HG03045 (cell line): ENCODE measurements at regions not wholly inside any gene's neighbourhood (a gene's known extent, or its start where the extent isn't known, plus 50 kb on each side); places are given as distances from the start of the nearest gene placed in this dataset.
"Not testable (repeated sequence)": the region's sequence is repeated elsewhere in the genome, so short reads cannot be mapped to it uniquely, and the experiment has no call there.

Source experiments
- ATAC-seq: cut with Tn5 transposase; IDR thresholded peaks from one replicate; pipeline ENCODE4 v1.9.1; 2021; ENCODE audit warnings: mild to moderate bottlenecking, moderate library complexity; ENCODE audit not compliant: unreplicated experiment

DNA sequence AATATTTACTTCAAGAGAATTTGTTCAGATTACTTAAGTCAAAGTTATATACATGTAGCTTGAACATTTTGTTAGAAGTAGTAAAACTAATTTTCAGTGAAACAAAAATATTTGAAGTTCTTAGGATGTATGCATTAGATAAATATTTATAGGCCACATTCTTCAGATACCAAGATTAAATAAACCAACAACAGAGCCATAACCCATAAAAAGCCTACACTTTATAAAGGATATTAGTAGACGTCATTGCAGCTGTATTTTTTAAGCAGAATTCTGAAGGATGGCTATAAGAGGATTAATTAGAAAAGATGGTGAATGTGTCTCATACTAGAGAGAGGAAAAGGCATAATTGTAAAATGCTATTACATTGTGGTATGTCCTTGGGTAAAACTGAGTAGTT lies 449.7 kb upstream of the ALCAM start:
- no peak for ATAC-seq

DNA sequence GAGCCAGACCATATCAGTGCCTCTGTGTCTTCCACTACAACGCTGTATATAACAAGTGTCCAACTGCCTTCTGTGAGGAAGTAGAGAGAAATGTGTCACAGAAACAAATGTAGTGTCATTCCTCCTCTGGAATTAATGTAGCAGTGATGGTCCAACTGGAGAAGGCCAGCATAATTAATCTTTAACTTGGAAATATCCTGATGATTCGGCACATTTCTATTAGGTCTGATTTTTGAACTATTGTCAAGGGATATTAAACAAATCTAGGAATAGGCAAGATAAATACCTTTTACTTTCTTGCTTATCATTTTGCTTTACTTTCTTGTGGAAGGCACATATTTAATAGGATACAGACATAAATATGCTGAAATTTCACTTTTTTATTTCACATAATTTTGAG lies 446.2 kb upstream of the ALCAM start:
- no peak for ATAC-seq

- ATAC-seq = no peak
These were observed 432.7 kb upstream of the ALCAM start for GRCh38 chr3:104933972-104934371.

DNA sequence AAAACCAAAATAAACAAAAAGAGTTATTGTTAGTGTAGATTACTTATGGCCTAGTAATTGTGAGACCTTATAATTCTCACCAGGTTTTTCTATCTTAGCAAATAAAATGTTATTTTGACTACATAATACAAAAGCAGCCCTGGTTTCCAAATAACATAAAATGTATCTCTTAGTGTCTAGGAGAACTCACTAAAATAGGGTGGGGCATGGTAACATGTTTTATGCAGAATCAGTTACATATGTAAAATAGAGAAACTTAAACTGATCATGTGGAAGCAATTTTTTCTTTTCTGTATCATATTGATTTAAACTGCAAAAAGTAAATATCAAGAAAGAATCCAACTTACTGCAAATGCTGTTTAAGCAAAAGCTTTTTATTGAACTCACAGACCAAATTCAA lies 431.1 kb upstream of the ALCAM start:
- no peak for ATAC-seq

DNA sequence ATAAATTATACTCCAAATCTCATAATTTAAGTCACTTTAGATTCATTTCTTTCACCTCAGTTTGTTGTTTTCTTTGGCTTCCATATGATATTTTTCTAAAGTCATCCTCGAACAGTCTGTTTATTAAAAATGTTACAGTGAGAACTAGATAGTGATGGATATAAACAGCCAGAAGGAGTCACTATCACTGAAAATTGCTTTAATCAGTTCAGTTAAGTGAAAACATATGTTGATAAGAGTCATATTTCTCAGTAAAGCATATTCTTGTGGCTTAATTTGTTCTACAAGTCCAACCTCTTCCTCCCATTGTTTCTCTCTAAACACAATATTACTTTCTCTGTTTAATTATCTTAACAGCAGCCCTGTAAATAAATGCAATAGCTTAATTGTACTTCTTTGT lies 427.5 kb upstream of the ALCAM start:
- ATAC-seq = no peak

GRCh38 chr3:104941785-104942184 lies 424.9 kb upstream of the ALCAM start:
- no peak for ATAC-seq

GRCh38 chr3:104943974-104944373 lies 422.7 kb upstream of the ALCAM start:
- no peak for ATAC-seq

GRCh38 chr3:104947943-104948342 lies 418.8 kb upstream of the ALCAM start:
- no peak for ATAC-seq

DNA sequence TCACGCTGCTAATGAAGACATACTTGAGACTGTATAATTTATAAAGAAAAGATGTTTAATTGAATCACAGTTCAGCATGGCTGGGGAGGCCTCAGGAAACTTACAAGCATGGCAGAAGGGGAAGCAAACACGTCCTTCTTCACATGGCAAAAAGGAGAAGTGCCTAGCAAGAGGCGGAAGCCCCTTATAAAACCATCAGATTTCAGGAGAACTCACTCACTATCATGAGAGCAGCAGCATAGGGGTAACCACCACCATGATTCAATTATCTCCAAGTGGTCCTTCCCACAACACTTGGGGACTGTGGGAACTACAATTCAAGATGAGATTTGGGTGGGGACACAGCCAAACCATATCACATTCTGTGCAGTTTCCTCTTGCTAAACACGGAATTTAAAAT lies 416.9 kb upstream of the ALCAM start:
- not testable (repeated sequence) for ATAC-seq

GRCh38 chr3:104951426-104951825 lies 415.3 kb upstream of the ALCAM start:
- ATAC-seq = no peak

- no peak for ATAC-seq
These were observed 414.4 kb upstream of the ALCAM start for GRCh38 chr3:104952146-104952972.

GRCh38 chr3:104956620-104957345 lies 409.9 kb upstream of the ALCAM start:
- ATAC-seq = no peak

DNA sequence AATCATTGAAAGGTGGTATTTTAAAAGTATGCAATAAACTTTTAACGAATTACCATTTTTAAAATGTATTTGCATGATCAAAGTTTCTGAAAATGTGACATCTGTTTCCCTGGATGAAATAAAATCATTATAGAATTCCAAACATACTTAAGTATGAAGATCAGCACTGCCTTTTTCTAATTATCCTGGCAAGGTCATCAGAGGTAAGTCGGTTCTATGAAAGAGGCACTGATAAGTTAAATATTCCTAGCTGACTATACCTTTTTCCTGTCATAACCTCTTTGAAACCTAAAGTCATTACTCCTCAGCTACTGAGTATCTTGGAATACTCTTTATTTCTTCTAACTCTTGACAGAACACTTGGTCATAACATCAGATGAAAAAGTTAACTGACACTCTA lies 406.1 kb upstream of the ALCAM start:
- no peak for ATAC-seq

GRCh38 chr3:104961851-104962250 lies 404.9 kb upstream of the ALCAM start:
- ATAC-seq = no peak

GRCh38 chr3:104974316-104974715 lies 392.4 kb upstream of the ALCAM start:
- ATAC-seq = no peak

- no peak for ATAC-seq
These were observed 389.0 kb upstream of the ALCAM start for GRCh38 chr3:104977719-104978118.

- ATAC-seq = no peak
These were observed 384.6 kb upstream of the ALCAM start for GRCh38 chr3:104982130-104982529.

- no peak for ATAC-seq
These were observed 378.9 kb upstream of the ALCAM start for GRCh38 chr3:104987859-104988258.

DNA sequence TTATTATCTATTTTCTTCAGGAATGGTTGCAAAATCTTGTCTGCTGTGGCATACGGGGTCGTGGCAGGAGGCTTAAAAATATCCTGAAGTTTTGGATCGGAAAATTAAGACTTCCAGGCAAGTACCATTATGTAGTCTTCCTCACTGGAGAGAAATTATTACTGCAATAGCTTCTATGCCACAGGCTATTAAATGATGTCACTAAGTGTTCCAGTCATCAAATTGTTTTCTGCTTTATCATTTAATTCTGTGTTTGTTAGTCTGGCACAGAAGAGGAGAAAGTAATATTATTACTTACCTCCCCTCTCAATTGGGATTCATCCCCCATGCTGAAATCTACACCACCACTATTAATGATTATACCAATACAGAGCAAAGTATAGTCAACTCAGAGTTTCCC lies 378.2 kb upstream of the ALCAM start:
- ATAC-seq = no peak

- no peak for ATAC-seq
These were observed 376.8 kb upstream of the ALCAM start for GRCh38 chr3:104989878-104990277.

DNA sequence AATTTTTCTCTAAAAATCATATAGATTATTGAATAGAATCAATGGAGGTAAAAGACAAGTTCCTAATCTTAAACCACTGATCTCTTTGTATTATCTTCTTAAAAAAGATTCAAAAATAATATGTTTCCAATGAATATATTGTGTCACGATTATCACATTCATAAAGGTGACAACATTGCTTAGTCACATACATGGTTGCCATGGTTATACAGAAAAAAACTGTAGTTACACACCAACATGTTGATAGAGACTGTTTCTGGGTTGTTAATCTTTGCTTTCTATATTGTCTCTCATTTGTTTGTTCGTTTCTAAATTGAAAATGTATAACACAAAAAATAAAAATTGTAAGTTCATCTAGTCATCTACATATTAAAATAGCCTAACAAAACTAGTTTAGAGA lies 376.0 kb upstream of the ALCAM start:
- no peak for ATAC-seq

DNA sequence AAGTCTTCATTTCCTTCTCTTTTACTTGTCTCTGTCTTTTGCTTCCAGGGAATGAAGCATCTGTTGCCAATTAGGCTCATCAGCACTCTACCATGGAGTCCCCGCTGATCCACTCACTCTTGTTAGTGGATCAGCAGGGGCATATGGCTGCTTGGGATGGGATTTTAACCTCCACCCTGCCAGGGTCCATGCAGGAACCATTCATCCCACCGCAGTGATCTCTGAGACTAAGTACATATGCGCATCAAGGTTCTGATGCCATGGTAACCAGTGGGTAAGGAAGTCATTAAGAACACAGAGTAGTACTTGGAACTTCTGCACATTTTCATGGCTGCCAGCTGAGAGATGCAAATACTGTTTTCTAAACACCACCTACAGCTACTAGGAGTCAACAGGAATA lies 374.0 kb upstream of the ALCAM start:
- no peak for ATAC-seq
